Calu3 (cell line): ENCODE measurements at regions not wholly inside any gene's neighbourhood (a gene's known extent, or its start where the extent isn't known, plus 50 kb on each side); places are given as distances from the start of the nearest gene placed in this dataset.

Source experiments
- BruUV-seq: library from RNA; stranded (reverse); fragments of 400-500 nt; replicated peaks from 2 replicates; lab custom pipeline; 2021; lab: Mats Ljungman, UMichigan
- CTCF ChIA-PET: fragments of 300-600 bp; sonication (Branson Sonifier 250); formaldehyde crosslinking; loops from one replicate; lab custom pipeline; 2022; ENCODE audit warnings: antibody characterized with exemption; lab: Charles Lee
- DNase-seq: peaks from one replicate; pipeline ENCODE4 v3.0.0; 2022
- H3K27ac Mint-ChIP-seq: one replicate; pipeline ENCODE4 v1.8.0; 2022; ENCODE audit warnings: mixed read lengths; ENCODE audit not compliant: unreplicated experiment
- H3K27me3 Mint-ChIP-seq: one replicate; pipeline ENCODE4 v1.8.0; 2022; ENCODE audit warnings: mixed read lengths; ENCODE audit not compliant: unreplicated experiment
- H3K36me3 Mint-ChIP-seq: one replicate; pipeline ENCODE4 v1.8.0; 2022; ENCODE audit warnings: mild to moderate bottlenecking, moderate library complexity, mixed read lengths; ENCODE audit not compliant: insufficient read depth, unreplicated experiment
- H3K4me1 Mint-ChIP-seq: one replicate; pipeline ENCODE4 v1.8.0; 2022; ENCODE audit warnings: mild to moderate bottlenecking, low read depth, mixed read lengths; ENCODE audit not compliant: unreplicated experiment
- H3K4me3 Mint-ChIP-seq: one replicate; pipeline ENCODE4 v1.8.0; 2022; ENCODE audit warnings: mild to moderate bottlenecking, low read depth, moderate library complexity, mixed read lengths; ENCODE audit not compliant: unreplicated experiment
- H3K9me3 Mint-ChIP-seq: one replicate; pipeline ENCODE4 v1.8.0; 2022; ENCODE audit warnings: low read depth, mixed read lengths; ENCODE audit not compliant: unreplicated experiment
- CTCF ChIP-seq: fragments of 200-600 bp; IDR thresholded peaks from one replicate; pipeline ENCODE4 v1.8.0; 2022; ENCODE audit warnings: antibody characterized with exemption; ENCODE audit not compliant: unreplicated experiment
- intact Hi-C: fragments of 100-400 bp; cut with micrococcal nuclease; formaldehyde crosslinking; loops from one replicate; pipeline ENCODE4 v1.10.0; 2022; ENCODE audit not compliant: unreplicated experiment

GRCh38 chr16:64088838-64089237, 1033.0 kb downstream of the CDH11 start:
- no peak overlapping the region for H3K4me3 Mint-ChIP-seq
- intact Hi-C loops = no loop called here
- H3K27me3 Mint-ChIP-seq = no peaks in the 10 kb centered on the region
- no peaks in the 10 kb centered on the region for H3K36me3 Mint-ChIP-seq
- no peak for DNase-seq
- H3K4me1 Mint-ChIP-seq = no peaks in the 10 kb centered on the region
- no peak for TF ChIP-seq CTCF
- H3K27ac Mint-ChIP-seq = no peak overlapping the region
- CTCF ChIA-PET = no interaction called here
- BruUV-seq = no TSS peak
- peaks cover 12% of the 10 kb centered on the region for H3K9me3 Mint-ChIP-seq

GRCh38 chr16:64085296-64085695, 1036.6 kb downstream of the CDH11 start:
- Mint-ChIP-seq H3K36me3 (no peaks in the 10 kb centered on the region), H3K4me1 (no peaks in the 10 kb centered on the region), H3K27ac (no peak overlapping the region), H3K9me3 (peaks cover 8% of the 10 kb centered on the region), H3K4me3 (no peak overlapping the region), H3K27me3 (no peaks in the 10 kb centered on the region)
- no peak for DNase-seq
- no peak for TF ChIP-seq CTCF
- intact Hi-C loops = no loop called here
- BruUV-seq = no TSS peak
- CTCF ChIA-PET = no interaction called here

GRCh38 chr16:64084706-64085105, 1037.2 kb downstream of the CDH11 start:
- Mint-ChIP-seq H3K27ac (no peak overlapping the region), H3K9me3 (peaks cover 12% of the 10 kb centered on the region), H3K4me3 (no peak overlapping the region), H3K27me3 (no peaks in the 10 kb centered on the region), H3K36me3 (no peaks in the 10 kb centered on the region), H3K4me1 (no peaks in the 10 kb centered on the region)
- intact Hi-C loops = no loop called here
- TF ChIP-seq CTCF = no peak
- DNase-seq = no peak
- no TSS peak for BruUV-seq
- CTCF ChIA-PET = no interaction called here

GRCh38 chr16:64083428-64084129, 1038.3 kb downstream of the CDH11 start:
- BruUV-seq = no TSS peak
- no peaks in the 10 kb centered on the region for H3K27me3 Mint-ChIP-seq
- CTCF ChIA-PET = no interaction called here
- TF ChIP-seq CTCF = no peak
- H3K36me3 Mint-ChIP-seq = no peaks in the 10 kb centered on the region
- DNase-seq = no peak
- H3K27ac Mint-ChIP-seq = no peak overlapping the region
- intact Hi-C loops = no loop called here
- no peak overlapping the region for H3K4me3 Mint-ChIP-seq
- peaks cover 9% of the 10 kb centered on the region for H3K9me3 Mint-ChIP-seq
- H3K4me1 Mint-ChIP-seq = no peaks in the 10 kb centered on the region
